GM10266 (cell line): ENCODE measurements at regions not wholly inside any gene's neighbourhood (a gene's known extent, or its start where the extent isn't known, plus 50 kb on each side); places are given as distances from the start of the nearest gene placed in this dataset.

ENCODE experiments used
- DNase-seq: peaks from one replicate; pipeline ENCODE4 v3.0.0; 2012; ENCODE audit errors: extremely low spot score
- CTCF ChIP-seq: IDR thresholded peaks from 2 replicates; pipeline ENCODE4 v1.5.1; 2012; ENCODE audit warnings: mild to moderate bottlenecking, low read depth; ENCODE audit not compliant: control insufficient read depth, insufficient read depth; ENCODE audit errors: missing control alignments

- no peak for DNase-seq
- TF ChIP-seq CTCF = no peak
Measured at GRCh38 chr7:153245809-153246208, 486.3 kb downstream of the ACTR3B start.

GRCh38 chr7:153247926-153248325, 488.4 kb downstream of the ACTR3B start:
- no peak for DNase-seq
- TF ChIP-seq CTCF = no peak

GRCh38 chr7:153258686-153259085, 499.1 kb downstream of the ACTR3B start:
- DNase-seq = no peak
- TF ChIP-seq CTCF = no peak

GRCh38 chr7:153276394-153276793, 516.8 kb downstream of the ACTR3B start:
- no peak for DNase-seq
- no peak for TF ChIP-seq CTCF

GRCh38 chr7:153286763-153287162, 527.2 kb downstream of the ACTR3B start:
- TF ChIP-seq CTCF = no peak
- no peak for DNase-seq

- no peak for DNase-seq
- TF ChIP-seq CTCF = no peak
Measured at GRCh38 chr7:153290066-153290465, 530.5 kb downstream of the ACTR3B start.

- no peak for TF ChIP-seq CTCF
Measured at GRCh38 chr7:153297141-153297540, 537.6 kb downstream of the ACTR3B start.

More at GRCh38 chr7:153297141-153297540, 537.6 kb downstream of the ACTR3B start:
- no peak for DNase-seq
